T-helper 2 cell treated with Interferon-gamma antibody and Interleukin-4, amounts not matched to agents 100 ng/mL and 5 ng/mL, for 36 hours (primary cell): ENCODE measurements at regions not wholly inside any gene's neighbourhood (a gene's known extent, or its start where the extent isn't known, plus 50 kb on each side); places are given as distances from the start of the nearest gene placed in this dataset.
"Not testable (repeated sequence)": the region's sequence is repeated elsewhere in the genome, so short reads cannot be mapped to it uniquely, and the experiment has no call there.

Experiments used
- intact Hi-C: fragments of 100-400 bp; cut with micrococcal nuclease; formaldehyde crosslinking; loops from one replicate; pipeline ENCODE4 v1.15.1; 2023

GRCh38 chr1:98575955-98576354, 85.6 kb upstream of the SNX7 start:
- intact Hi-C loops, result no loop called here

GRCh38 chr1:98565951-98566350, 95.6 kb upstream of the SNX7 start:
- intact Hi-C loops, result no loop called here

- intact Hi-C loops, result no loop called here
Observed at GRCh38 chr1:98559291-98559690, 102.2 kb upstream of the SNX7 start.

GRCh38 chr1:98557895-98558294, 103.6 kb upstream of the SNX7 start:
- intact Hi-C loops, result no loop called here

- intact Hi-C loops, result no loop called here
Observed at GRCh38 chr1:98556521-98557158, 104.9 kb upstream of the SNX7 start.

GRCh38 chr1:98555814-98556213, 105.7 kb upstream of the SNX7 start:
- intact Hi-C loops, result no loop called here

- intact Hi-C loops, result not testable (repeated sequence)
Observed at GRCh38 chr1:98552576-98553074, 108.9 kb upstream of the SNX7 start.

- intact Hi-C loops, result no loop called here
Observed at GRCh38 chr1:98550076-98550475, 111.4 kb upstream of the SNX7 start.

- intact Hi-C loops, result loop anchor here (10.0 kb wide), 1 partner anchor 78 kb away; no protein-coding TSS in a partner anchor
Observed at GRCh38 chr1:98546319-98546718, 115.2 kb upstream of the SNX7 start.

GRCh38 chr1:98538106-98538505, 123.4 kb upstream of the SNX7 start:
- intact Hi-C loops, result no loop called here

GRCh38 chr1:98523256-98523655, 138.3 kb upstream of the SNX7 start:
- intact Hi-C loops, result no loop called here

- intact Hi-C loops, result no loop called here
Observed at GRCh38 chr1:98516306-98516705, 145.2 kb upstream of the SNX7 start.

- intact Hi-C loops, result no loop called here
Observed at GRCh38 chr1:98515744-98516143, 145.8 kb upstream of the SNX7 start.

- intact Hi-C loops, result not testable (repeated sequence)
Observed at GRCh38 chr1:98512216-98512615, 149.3 kb upstream of the SNX7 start.

- intact Hi-C loops, result no loop called here
Observed at GRCh38 chr1:98503771-98504170, 157.8 kb upstream of the SNX7 start.

- intact Hi-C loops, result no loop called here
Observed at GRCh38 chr1:98502937-98503336, 158.6 kb upstream of the SNX7 start.

- intact Hi-C loops, result no loop called here
Observed at GRCh38 chr1:98500324-98500723, 161.2 kb upstream of the SNX7 start.

- intact Hi-C loops, result no loop called here
Observed at GRCh38 chr1:98498651-98499050, 162.9 kb upstream of the SNX7 start.

- intact Hi-C loops, result no loop called here
Observed at GRCh38 chr1:98497497-98497896, 164.0 kb upstream of the SNX7 start.

- intact Hi-C loops, result no loop called here
Observed at GRCh38 chr1:98496256-98496995, 165.1 kb upstream of the SNX7 start.

- intact Hi-C loops, result no loop called here
Observed at GRCh38 chr1:98493469-98493868, 168.1 kb upstream of the SNX7 start.

GRCh38 chr1:98490099-98490498, 171.4 kb upstream of the SNX7 start:
- intact Hi-C loops, result no loop called here

GRCh38 chr1:98487620-98488019, 173.9 kb upstream of the SNX7 start:
- intact Hi-C loops, result no loop called here
